NCI-H345 (cell line): ENCODE measurements at regions not wholly inside any gene's neighbourhood (a gene's known extent, or its start where the extent isn't known, plus 50 kb on each side); places are given as distances from the start of the nearest gene placed in this dataset.

Experiments
- DNase-seq: peaks from one replicate; lab custom pipeline; 2025; lab: John Stamatoyannopoulos, UW

- no peak for DNase-seq
Measured at GRCh38 chr5:68942169-68942568, 151.6 kb upstream of the SLC30A5 start.

GRCh38 chr5:68946728-68947127, 147.1 kb upstream of the SLC30A5 start:
- DNase-seq, result no peak

- no peak for DNase-seq
Measured at GRCh38 chr5:68947986-68948385, 145.8 kb upstream of the SLC30A5 start.

- DNase-seq, result no peak
Measured at GRCh38 chr5:68949256-68949655, 144.6 kb upstream of the SLC30A5 start.

GRCh38 chr5:68949711-68950110, 144.1 kb upstream of the SLC30A5 start:
- DNase-seq, result no peak

GRCh38 chr5:68950125-68950524, 143.7 kb upstream of the SLC30A5 start:
- no peak for DNase-seq

- DNase-seq, result no peak
Measured at GRCh38 chr5:68950930-68951329, 142.9 kb upstream of the SLC30A5 start.

GRCh38 chr5:68953231-68953874, 140.5 kb upstream of the SLC30A5 start:
- no peak for DNase-seq

GRCh38 chr5:68953875-68954617, 139.8 kb upstream of the SLC30A5 start:
- no peak for DNase-seq

GRCh38 chr5:68954618-68954910, 139.2 kb upstream of the SLC30A5 start:
- no peak for DNase-seq

- DNase-seq, result no peak
Measured at GRCh38 chr5:68957591-68957990, 136.2 kb upstream of the SLC30A5 start.

- DNase-seq, result no peak
Measured at GRCh38 chr5:68958428-68958827, 135.4 kb upstream of the SLC30A5 start.

- DNase-seq, result no peak
Measured at GRCh38 chr5:68960456-68960855, 133.4 kb upstream of the SLC30A5 start.

GRCh38 chr5:68960961-68961360, 132.9 kb upstream of the SLC30A5 start:
- DNase-seq, result no peak

GRCh38 chr5:68961762-68962161, 132.1 kb upstream of the SLC30A5 start:
- DNase-seq, result no peak

- peak; percentile 48 for DNase-seq
Measured at GRCh38 chr5:68962757-68963484, 130.9 kb upstream of the SLC30A5 start.

- no peak for DNase-seq
Measured at GRCh38 chr5:68964679-68965078, 129.1 kb upstream of the SLC30A5 start.

GRCh38 chr5:68965926-68966325, 127.9 kb upstream of the SLC30A5 start:
- no peak for DNase-seq

- DNase-seq, result no peak
Measured at GRCh38 chr5:68966596-68966995, 127.2 kb upstream of the SLC30A5 start.

GRCh38 chr5:68968429-68968828, 125.4 kb upstream of the SLC30A5 start:
- no peak for DNase-seq

GRCh38 chr5:68970617-68971016, 123.2 kb upstream of the SLC30A5 start:
- no peak for DNase-seq

GRCh38 chr5:68973696-68974095, 120.1 kb upstream of the SLC30A5 start:
- no peak for DNase-seq

GRCh38 chr5:68983043-68983442, 110.8 kb upstream of the SLC30A5 start:
- no peak for DNase-seq
